Right lobe of liver (tissue), 4 donors: ENCODE measurements at regions not wholly inside any gene's neighbourhood (a gene's known extent, or its start where the extent isn't known, plus 50 kb on each side); places are given as distances from the start of the nearest gene placed in this dataset.

Experiments used
- CTCF ChIP-seq, 4 donors: fragments of 200-600 bp in 3 of 4; fragments of 450-650 bp in 1 of 4; IDR thresholded peaks; one replicate each; pipeline versions ENCODE4 v1.5.1 to v1.8.0; 2016 to 2022; ENCODE audit warnings: antibody characterized with exemption in 4 of 4, mild to moderate bottlenecking in 2 of 4
- POLR2A ChIP-seq: fragments of 450-650 bp; IDR thresholded peaks from one replicate; pipeline ENCODE4 v1.6.1; 2017; ENCODE audit warnings: antibody characterized with exemption, mild to moderate bottlenecking
- donor health status: DM: no; HTN: no; CAD: no.
- donor health status: DM: no; HTN: no; CAD: no.
- donor health status: DM: no; HTN: yes; CAD: no.

- TF ChIP-seq POLR2A (no peak), CTCF (IDR thresholded peaks at IDR 0.05) (no peak)
Measured at GRCh38 chr9:84413301-84413700, 72.7 kb upstream of the SLC28A3 start.
